OCI-LY7 (cell line): ENCODE measurements at regions not wholly inside any gene's neighbourhood (a gene's known extent, or its start where the extent isn't known, plus 50 kb on each side); places are given as distances from the start of the nearest gene placed in this dataset.

Source experiments
- EZH2phosphoT487 ChIP-seq: fragments of 200-600 bp; sonication (generic); IDR thresholded peaks from 2 replicates; pipeline ENCODE4 v1.6.1; 2018; ENCODE audit warnings: low read depth, borderline replicate concordance, mild to moderate bottlenecking, mixed run types, antibody characterized with exemption, low read length, moderate library complexity, mixed read lengths
- TF ChIP-seq, protein P1 (sequence below): fragments of 200-600 bp; sonication (generic); conservative IDR thresholded peaks from 2 replicates; pipeline ENCODE4 v1.5.1; 2014; ENCODE audit warnings: mild to moderate bottlenecking, antibody characterized with exemption, low read length, moderate library complexity, mixed read lengths

GRCh38 chr3:117836296-117836695 is 1126.7 kb downstream of the TUSC7 start:
- TF ChIP-seq, protein P1, sequence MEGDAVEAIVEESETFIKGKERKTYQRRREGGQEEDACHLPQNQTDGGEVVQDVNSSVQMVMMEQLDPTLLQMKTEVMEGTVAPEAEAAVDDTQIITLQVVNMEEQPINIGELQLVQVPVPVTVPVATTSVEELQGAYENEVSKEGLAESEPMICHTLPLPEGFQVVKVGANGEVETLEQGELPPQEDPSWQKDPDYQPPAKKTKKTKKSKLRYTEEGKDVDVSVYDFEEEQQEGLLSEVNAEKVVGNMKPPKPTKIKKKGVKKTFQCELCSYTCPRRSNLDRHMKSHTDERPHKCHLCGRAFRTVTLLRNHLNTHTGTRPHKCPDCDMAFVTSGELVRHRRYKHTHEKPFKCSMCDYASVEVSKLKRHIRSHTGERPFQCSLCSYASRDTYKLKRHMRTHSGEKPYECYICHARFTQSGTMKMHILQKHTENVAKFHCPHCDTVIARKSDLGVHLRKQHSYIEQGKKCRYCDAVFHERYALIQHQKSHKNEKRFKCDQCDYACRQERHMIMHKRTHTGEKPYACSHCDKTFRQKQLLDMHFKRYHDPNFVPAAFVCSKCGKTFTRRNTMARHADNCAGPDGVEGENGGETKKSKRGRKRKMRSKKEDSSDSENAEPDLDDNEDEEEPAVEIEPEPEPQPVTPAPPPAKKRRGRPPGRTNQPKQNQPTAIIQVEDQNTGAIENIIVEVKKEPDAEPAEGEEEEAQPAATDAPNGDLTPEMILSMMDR = no peak
- no peak for TF ChIP-seq EZH2phosphoT487
